Osteoblast (primary cell): ENCODE measurements at regions not wholly inside any gene's neighbourhood (a gene's known extent, or its start where the extent isn't known, plus 50 kb on each side); places are given as distances from the start of the nearest gene placed in this dataset.

Source experiments
- DNase-seq: peaks from one replicate; pipeline ENCODE4 v3.0.0; 2011; ENCODE audit warnings: low spot score, mixed read lengths; ENCODE audit not compliant: insufficient read length; ENCODE audit errors: missing footprints
- H2AFZ ChIP-seq: 2 replicates; pipeline ENCODE4 v1.6.0; 2011; ENCODE audit warnings: mild to moderate bottlenecking, low read length
- H3K27ac ChIP-seq: 2 replicates; pipeline ENCODE4 v1.5.1; 2011; ENCODE audit warnings: mild to moderate bottlenecking, low read depth, low read length, moderate library complexity
- H3K27me3 ChIP-seq: 2 replicates; pipeline ENCODE4 v1.6.0; 2012; ENCODE audit warnings: mild to moderate bottlenecking, control low read depth, inconsistent platforms, low read length, moderate library complexity; ENCODE audit not compliant: insufficient read depth
- H3K36me3 ChIP-seq: 2 replicates; pipeline ENCODE4 v1.5.1; 2011; ENCODE audit warnings: mild to moderate bottlenecking, low read length, control low read depth, moderate library complexity; ENCODE audit not compliant: insufficient read depth
- H3K4me1 ChIP-seq: 2 replicates; pipeline ENCODE4 v1.5.1; 2011; ENCODE audit warnings: mild to moderate bottlenecking, low read length, control low read depth, moderate library complexity; ENCODE audit not compliant: insufficient read depth
- H3K4me2 ChIP-seq: 2 replicates; pipeline ENCODE4 v1.6.0; 2011; ENCODE audit warnings: mild to moderate bottlenecking, low read length; ENCODE audit not compliant: insufficient read depth
- H3K4me3 ChIP-seq: fragments of 200-600 bp; sonication (generic); 3 replicates; pipeline ENCODE4 v1.5.1; 2012; ENCODE audit warnings: mild to moderate bottlenecking, low read length, inconsistent platforms; ENCODE audit not compliant: insufficient read depth
- H3K79me2 ChIP-seq: 2 replicates; pipeline ENCODE4 v1.6.0; 2012; ENCODE audit warnings: mild to moderate bottlenecking, low read length, control low read depth, inconsistent platforms; ENCODE audit not compliant: insufficient read depth
- H3K9me3 ChIP-seq: 2 replicates; pipeline ENCODE4 v1.5.1; 2011; ENCODE audit warnings: low read depth, low read length, control low read depth
- H4K20me1 ChIP-seq: 2 replicates; pipeline ENCODE4 v1.6.0; 2012; ENCODE audit warnings: mild to moderate bottlenecking, low read length, control low read depth; ENCODE audit not compliant: insufficient read depth
- CTCF ChIP-seq: IDR thresholded peaks from 2 replicates; pipeline ENCODE4 v1.5.1; 2011; ENCODE audit warnings: mild to moderate bottlenecking, low read depth, low read length, moderate library complexity; ENCODE audit errors: extremely low read depth

DNA sequence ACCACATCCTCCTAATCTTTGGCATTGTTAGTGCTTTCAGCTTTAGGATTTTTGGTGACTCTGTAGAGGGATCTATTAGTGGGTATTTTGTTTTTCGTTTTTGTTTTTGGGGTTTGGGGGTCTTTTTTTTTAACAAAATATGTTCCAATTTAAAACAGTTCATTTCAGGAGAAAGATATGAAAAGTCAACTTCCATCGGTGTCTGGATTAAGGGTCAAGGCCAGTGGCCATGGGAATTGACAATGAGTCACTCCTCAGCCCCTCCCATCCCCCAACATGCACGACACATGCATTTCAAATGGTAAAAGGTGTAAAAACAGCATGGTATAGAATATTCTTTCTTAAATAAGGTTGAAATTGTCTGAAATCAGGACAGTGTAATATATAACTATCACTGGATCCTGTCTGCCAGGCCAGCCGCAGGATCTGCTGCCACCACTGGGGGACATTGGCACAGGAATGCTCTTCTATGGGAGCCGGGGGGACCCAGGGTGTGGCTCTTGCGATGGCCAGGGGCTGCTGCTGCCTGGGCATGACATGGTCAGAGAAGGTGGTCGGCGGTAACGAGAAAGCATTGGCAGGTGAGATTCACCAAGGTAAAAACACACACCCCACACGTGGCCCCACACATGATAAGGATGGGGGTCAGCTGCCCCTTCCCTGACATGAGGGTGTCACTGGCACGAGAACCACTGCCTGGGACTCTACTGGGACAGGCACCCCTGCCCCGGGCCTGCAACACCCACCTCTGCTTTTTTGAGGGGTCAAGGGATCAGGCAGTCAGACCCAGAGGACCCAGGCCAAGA is 126.2 kb upstream of the KCTD7 start:
- Histone ChIP-seq H3K4me2 (no peak overlapping the region), H2AFZ (no peak overlapping the region), H3K4me1 (peaks cover 6% of the 10 kb centered on the region), H3K27ac (no peak overlapping the region), H4K20me1 (no peaks in the 10 kb centered on the region), H3K9me3 (no peaks in the 10 kb centered on the region), H3K4me3 (no peak overlapping the region), H3K79me2 (no peaks in the 10 kb centered on the region), H3K27me3 (no peaks in the 10 kb centered on the region), H3K36me3 (no peaks in the 10 kb centered on the region)
- DNase-seq = no peak
- peak; percentile 30 for TF ChIP-seq CTCF

DNA sequence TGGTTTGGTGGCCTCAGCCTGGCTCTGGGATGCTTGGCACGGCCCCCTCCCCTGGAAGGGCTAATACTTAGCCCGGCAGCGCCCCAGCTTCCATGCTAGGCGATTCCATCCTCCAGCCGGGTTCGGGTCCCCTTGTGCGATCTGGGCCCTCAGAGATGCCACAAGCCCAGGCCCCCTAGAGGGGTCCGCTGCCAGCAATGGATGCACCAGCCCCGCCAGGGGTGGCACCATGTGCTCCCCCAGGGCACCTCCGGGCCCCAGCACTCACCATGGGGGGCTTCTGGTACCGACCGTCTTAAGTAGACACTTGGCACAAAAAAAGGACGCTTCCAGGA is 125.7 kb upstream of the KCTD7 start:
- H3K4me1 ChIP-seq = peaks cover 6% of the 10 kb centered on the region
- no peaks in the 10 kb centered on the region for H3K36me3 ChIP-seq
- DNase-seq = peak; percentile 73
- H3K27ac ChIP-seq = no peak overlapping the region
- no peaks in the 10 kb centered on the region for H4K20me1 ChIP-seq
- no peak overlapping the region for H3K4me2 ChIP-seq
- H3K79me2 ChIP-seq = no peaks in the 10 kb centered on the region
- no peak overlapping the region for H3K4me3 ChIP-seq
- H3K27me3 ChIP-seq = no peaks in the 10 kb centered on the region
- no peaks in the 10 kb centered on the region for H3K9me3 ChIP-seq
- no peak overlapping the region for H2AFZ ChIP-seq
- TF ChIP-seq CTCF = no peak

DNA sequence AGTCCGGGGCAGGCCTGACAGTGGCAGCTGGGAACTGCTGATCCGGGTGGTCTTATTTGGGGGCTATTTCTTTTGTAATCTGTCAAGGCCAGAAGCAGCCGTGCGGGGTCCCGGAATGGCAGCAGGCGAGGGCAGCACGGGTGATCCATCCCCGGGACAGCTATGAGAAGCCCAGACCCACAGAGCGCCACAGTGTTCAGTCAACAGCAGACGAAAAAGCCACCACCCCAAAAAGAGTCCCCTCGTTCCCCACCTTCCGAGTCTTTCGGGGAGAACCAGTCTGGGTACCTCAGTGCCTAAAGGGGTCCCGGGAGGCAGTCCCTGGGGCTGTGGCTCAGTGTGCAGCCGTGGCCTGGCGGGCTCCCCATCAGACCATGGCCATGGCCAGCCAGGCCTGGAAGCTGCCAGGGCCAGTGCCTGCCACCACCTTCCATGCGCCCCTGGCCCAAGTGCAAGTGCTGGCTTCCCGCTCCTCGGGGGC is 125.1 kb upstream of the KCTD7 start:
- TF ChIP-seq CTCF = no peak
- H3K36me3 ChIP-seq = no peaks in the 10 kb centered on the region

GRCh38 chr7:66504131-66504530 is 124.5 kb upstream of the KCTD7 start:
- DNase-seq = no peak
- H3K4me1 ChIP-seq = peaks cover 6% of the 10 kb centered on the region
- H4K20me1 ChIP-seq = no peaks in the 10 kb centered on the region
- H3K36me3 ChIP-seq = no peaks in the 10 kb centered on the region
- no peak overlapping the region for H3K4me3 ChIP-seq
- TF ChIP-seq CTCF = no peak
- no peak overlapping the region for H2AFZ ChIP-seq
- H3K79me2 ChIP-seq = no peaks in the 10 kb centered on the region
- no peaks in the 10 kb centered on the region for H3K27me3 ChIP-seq
- no peak overlapping the region for H3K27ac ChIP-seq
- H3K9me3 ChIP-seq = no peaks in the 10 kb centered on the region
- no peak overlapping the region for H3K4me2 ChIP-seq

More for the DNA sequence above, 125.1 kb upstream of the KCTD7 start:
- Histone ChIP-seq H3K4me3 (no peak overlapping the region), H3K27ac (no peak overlapping the region), H3K27me3 (no peaks in the 10 kb centered on the region), H3K4me2 (no peak overlapping the region), H3K9me3 (no peaks in the 10 kb centered on the region), H3K79me2 (no peaks in the 10 kb centered on the region), H4K20me1 (no peaks in the 10 kb centered on the region), H3K4me1 (peaks cover 6% of the 10 kb centered on the region), H2AFZ (no peak overlapping the region)
- peak; percentile 61 for DNase-seq
